SK-N-MC (cell line): ENCODE measurements at regions not wholly inside any gene's neighbourhood (a gene's known extent, or its start where the extent isn't known, plus 50 kb on each side); places are given as distances from the start of the nearest gene placed in this dataset.
A peak's percentile ranks its signal among the peaks of the same experiment; 100 is the strongest.

ENCODE experiments used
- EZH2 ChIP-seq: fragments of 200-600 bp; sonication (generic); IDR thresholded peaks from one replicate; pipeline ENCODE4 v1.6.1; 2017; ENCODE audit warnings: antibody characterized with exemption
- FOXP2 ChIP-seq: optimal IDR thresholded peaks from 2 replicates; pipeline ENCODE3; 2011; ENCODE audit warnings: mild to moderate bottlenecking, moderate library complexity; ENCODE audit not compliant: insufficient read depth; ENCODE audit errors: extremely low read length, control extremely low read depth
- POLR2AphosphoS5 ChIP-seq: IDR thresholded peaks from 2 replicates; pipeline ENCODE4 v1.6.1; 2012; ENCODE audit warnings: mild to moderate bottlenecking, low read depth, low read length, borderline replicate concordance

- TF ChIP-seq POLR2AphosphoS5 (peak; percentile 59; the same call in 1 of the 2 replicates), EZH2 (no peak), FOXP2 (peak; percentile 41)
These were observed 147.8 kb downstream of the KCNE4 start for GRCh38 chr2:223199531-223200515.
